Stimulated activated CD4-positive, alpha-beta T cell treated with anti-CD3 and anti-CD28 coated beads, Interleukin-15, amount 100 ng/mL, for 1 hour (primary cell): ENCODE measurements at regions not wholly inside any gene's neighbourhood (a gene's known extent, or its start where the extent isn't known, plus 50 kb on each side); places are given as distances from the start of the nearest gene placed in this dataset.
"Not testable (repeated sequence)": the region's sequence is repeated elsewhere in the genome, so short reads cannot be mapped to it uniquely, and the experiment has no call there.

ENCODE experiments used
- DNase-seq, 2 donors: peaks; one replicate each; pipeline ENCODE4 v3.0.0-alpha.2; 2020; ENCODE audit warnings: low read depth in 1 of 2, low spot score in 1 of 2

DNA sequence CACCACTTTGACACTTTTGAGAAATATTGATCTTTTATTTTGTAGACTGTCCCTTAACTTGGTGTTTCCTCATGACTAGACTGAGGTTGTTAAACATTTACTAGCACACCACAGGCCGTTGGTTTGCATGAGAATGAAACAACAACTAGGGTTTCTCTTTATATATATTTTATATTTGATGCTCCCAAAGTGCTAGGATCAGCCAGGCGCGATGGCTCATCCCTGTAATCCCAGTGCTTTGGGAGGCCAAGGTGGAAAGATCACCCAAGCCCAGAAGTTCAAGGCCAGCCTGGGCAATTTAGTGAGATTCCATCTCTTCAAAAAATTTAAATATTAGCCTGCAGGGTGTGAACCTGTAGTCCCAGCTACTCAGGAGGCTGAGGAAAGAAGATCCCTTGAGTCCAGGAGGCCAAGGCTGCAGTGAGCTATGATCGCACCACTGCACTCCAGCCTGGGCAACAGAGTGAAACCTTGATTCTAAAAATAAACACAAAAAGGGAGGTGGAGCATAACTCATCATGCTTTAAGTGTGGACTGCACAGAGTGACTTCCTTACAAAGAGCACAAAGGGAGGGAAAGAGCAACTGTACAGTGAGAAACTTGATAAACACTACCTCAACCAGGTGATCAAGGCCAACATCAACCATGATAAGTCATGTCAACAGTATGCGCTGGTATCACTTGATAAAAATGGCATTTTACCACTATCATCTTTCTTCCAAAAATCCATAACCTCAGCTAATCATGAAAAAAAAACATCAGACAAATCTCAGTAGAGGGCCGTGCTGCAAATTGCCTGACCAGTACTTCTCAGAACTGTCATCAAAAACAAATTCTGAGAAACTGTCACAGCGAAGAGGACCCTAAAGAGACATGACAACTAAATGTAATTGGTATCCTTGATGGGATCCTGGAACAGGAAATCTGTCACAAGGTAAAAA, 72.8 kb upstream of the ATF7IP2 start:
- no peak for DNase-seq

DNA sequence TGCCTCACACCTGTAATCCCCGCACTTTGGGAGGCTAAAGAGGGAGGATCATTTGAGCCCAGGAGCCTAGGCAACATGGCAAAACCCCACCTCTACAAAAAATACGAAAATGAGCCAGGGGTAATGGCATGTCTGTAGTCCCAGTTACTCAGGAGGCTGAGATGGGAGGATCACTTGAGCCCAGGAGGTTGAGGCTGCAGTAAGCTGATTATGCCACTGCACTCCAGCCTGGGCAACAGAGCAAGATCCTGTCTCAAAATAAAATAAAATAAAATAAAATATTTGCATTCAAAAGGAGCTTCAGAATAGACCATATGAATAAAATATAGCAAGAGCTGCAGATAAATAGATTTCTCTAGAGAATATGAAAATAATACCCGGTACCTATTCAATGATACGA, 71.5 kb upstream of the ATF7IP2 start:
- no peak for DNase-seq

DNA sequence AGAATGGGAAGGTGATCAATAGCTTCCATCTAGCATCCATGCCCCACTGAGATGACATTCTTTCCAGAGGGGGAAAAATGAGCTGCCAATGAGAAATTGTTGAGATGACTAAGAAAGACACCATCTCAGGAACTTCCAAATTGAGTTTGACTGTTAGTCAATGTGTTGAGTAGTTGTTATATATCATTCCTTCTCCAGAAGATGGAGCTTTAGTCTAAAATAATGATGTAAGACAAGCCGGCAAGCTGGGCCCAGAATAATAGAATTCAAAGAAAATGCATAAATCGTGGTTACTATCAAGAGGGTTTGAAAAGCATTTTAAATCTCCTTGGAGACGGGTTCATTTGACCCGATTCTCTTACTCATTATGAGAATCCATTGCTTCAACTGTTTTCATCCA, 71.0 kb upstream of the ATF7IP2 start:
- no peak for DNase-seq

DNA sequence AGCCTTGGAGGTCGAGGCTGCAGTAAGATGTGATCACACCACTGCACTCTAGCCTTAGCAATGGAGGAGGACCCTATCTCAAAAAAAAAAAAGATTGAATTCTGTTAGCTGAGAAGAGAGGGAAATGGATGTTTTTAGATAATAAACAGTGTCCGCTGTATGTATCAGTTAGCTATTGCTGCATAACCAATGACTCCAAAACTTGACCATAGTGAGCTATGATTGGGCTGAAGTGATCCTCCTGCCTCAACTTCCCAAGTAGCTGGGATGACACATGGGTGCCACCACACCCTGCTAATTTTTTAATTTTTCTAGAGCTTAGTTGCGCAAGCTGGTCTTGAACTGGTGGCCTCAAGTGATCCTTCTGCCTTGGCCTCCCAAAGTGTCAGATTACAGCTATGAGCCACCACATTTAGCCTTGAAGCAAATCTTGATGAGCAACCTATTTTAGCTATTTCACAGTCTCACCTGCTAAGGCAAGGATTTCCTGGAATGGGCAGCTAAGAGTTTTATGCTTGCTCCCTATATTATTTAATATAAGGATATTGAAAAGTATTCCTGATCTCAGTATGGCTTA, 68.3 kb upstream of the ATF7IP2 start:
- DNase-seq = no peak

DNA sequence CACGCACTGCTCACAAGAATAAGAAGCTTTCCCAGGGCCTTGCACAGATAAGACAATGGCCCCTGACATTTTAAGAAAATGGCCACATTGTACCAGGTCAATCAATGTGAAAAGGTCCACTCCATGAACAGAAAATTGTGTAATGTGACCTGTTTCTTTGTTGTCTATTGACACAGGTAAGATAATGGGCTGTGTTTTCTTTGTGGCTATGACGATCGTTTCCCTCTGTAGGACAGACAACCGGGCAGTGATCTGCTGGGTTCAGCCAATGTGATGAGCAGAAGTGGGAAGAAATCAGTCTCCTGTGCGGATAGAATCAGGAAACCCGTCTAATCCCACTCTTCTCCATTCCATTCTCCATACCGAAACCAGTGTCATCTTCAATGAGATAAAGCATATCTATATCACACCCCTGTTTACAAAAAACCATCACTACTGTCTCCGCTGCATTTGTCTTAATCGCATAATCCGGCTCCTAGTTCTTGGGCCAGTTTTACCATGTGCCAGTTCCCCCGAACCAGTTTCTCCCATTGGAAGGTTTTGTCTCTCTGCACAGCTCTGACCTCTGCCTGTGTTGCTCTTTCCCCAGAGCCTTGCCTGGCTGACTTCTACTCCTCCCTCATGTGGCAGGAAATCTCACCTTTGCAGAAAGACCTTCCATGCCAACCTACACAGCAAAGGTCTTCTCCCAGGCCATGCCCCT, 66.9 kb upstream of the ATF7IP2 start:
- no peak for DNase-seq

DNA sequence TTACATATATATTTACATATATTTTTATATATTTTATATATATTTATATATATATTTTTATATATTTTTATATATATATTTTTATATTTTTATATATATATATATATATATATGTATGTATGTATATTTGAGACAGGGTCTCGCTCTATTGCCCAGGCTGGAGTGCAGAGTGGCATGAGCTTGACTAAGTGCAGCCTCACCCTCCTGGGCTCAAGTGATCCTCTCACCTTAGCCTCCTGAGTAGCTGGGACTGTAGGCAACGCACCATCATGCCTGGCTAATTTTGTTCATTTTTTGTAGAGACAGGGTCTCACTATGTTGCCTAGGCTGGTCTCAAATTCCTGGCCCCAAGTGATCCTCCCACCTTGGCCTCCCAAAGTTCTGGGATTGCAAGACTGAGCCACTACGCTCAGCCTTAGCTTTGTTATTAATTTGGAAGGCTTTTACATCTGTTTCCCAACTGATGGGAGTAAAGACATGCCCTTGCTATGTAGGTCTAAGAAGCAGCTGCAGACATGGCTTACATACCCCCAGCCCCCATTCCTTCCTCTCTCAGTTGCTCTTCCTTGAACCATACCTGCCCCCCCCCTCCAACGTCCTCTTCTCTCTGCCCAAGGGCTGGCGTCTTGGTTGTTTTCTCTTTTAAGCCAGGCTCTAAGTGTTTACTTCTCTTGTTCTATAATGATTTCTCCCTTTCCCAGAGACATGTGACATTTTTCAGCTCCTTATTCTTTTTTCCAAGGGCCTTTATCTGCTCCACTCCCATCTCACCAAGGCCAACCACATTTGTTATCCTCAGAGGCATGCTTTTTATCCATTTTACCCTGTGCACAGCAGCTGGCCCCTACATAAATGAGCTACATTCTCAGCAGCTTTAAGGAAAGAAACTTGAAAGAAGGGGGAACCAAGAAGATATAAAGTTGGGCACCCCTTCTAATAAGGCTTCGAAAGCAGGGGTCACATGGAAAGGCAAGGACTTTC, 64.2 kb upstream of the ATF7IP2 start:
- DNase-seq = no peak

DNA sequence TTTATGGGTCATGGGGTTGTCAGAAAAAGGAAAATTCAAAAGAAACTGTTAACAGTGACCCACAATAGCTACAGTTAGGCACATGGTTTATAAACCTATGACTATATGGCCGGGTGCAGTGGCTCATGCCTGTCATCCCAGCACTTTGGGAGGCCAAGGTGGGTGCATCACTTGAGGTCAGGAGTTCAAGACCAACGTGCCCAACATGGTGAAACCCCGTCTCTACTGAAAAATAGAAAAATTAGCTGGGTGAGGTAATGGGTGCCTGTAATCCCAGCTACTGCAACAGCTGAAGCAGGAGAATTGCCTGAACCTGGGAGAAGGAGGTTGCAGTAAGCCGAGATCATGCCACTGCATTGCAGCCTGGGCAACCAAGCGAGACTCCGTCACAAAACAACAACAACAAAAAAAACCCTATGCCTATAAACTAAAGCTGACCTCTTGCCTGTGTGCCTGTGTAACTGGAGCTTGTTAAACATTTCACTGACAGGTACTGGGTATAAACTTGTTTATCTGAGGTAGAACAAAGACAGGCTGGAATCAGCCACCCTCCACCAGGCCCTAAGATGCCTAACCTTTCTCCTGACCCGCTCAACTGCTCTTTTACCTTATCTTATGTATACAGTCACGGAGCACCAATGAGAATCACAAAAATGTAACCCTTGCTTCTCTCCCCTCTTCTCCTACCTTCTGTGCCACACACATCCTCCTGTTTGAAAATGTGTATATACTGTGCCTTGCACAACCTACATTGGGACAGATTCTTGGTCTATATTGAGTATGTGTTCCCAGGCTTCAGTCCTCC, 62.9 kb upstream of the ATF7IP2 start:
- no peak for DNase-seq

DNA sequence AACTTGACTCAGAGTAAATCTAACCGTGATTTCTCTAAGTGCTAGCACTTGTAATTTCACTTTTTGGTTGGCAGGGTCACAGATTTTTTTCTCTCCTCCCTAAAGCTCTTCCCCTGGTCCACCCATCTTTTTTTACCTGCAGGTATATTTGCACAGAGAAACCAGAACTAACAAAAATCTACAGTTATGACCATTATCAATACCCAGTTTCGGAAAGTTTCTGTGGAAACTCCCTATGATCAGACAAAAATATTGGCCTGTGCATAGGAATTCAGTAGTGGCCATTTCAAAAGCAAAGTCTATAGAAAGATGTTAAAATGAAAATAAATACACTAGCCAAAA, 62.4 kb upstream of the ATF7IP2 start:
- DNase-seq = no peak

DNA sequence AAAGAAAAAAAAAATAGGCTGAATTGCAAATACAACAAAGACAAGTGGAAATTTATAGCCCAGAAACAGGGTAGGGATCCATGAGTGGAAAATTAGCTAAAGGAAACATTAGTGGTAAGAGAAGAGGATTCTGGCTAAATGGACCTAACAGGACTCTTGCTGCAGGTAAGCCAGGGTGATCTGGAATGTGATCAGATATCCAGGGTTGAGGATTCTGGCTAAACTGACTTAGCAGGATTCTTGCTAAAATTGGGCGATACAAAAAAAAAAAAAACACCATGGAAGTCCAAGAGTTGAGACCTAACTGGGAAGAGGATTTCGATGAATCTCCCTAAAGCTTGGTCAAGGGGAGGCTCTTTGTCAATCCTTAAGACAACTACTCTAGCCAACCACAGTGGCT, 61.7 kb upstream of the ATF7IP2 start:
- DNase-seq = no peak

DNA sequence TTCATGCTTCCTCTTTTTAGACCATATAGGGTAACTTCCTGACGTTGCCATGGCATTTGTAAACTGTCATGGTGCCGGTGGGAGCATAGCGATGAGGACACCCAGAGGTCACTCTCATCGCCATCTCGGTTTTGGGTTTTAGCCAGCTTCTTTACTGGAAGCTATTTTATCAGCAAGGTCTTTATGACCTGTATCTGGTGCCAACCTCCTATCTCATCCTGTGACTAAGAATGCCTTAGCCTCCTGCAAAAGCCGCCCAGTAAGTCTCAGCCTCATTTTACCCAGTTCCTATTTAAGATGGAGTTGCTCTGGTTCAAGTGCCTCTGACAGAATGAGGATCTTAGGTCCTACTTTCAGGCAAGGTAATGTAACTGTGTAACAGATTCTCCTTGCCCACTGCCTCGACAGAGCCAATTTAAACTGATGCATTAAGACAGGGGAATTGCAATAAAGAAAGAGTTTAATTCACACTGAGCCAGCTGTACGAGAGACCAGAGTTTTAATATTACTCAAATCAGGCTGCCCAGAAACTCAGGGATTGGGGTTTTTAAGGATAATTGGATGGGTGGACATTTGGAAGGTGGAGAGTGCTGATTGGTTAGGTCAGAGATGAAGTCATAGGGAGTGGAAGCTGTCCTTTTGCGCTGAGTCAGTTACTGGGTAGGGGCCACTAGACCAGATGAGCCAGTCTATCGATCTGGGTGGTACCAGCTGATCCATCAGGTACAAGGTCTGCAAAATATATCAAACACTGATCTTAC, 59.9 kb upstream of the ATF7IP2 start:
- DNase-seq = no peak

DNA sequence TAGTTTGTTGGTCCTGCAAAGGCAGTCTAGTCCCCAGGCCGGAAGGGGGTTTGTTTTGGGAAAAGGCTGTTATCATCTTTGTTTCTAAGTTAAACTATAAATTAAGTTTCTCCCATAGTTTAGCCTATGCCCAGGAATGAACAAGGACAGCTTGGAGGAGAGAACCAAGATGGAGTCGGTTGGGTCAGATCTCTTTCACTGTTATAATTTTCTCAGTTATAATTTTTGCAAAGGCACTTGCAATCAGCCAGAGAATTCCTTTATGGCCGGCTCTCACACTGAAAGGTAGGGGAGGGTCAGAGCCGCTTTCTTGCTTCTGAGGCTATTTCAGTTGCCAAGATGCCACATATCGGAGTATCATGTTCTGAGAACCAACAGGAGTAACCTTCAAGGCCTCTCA, 59.2 kb upstream of the ATF7IP2 start:
- DNase-seq = no peak

DNA sequence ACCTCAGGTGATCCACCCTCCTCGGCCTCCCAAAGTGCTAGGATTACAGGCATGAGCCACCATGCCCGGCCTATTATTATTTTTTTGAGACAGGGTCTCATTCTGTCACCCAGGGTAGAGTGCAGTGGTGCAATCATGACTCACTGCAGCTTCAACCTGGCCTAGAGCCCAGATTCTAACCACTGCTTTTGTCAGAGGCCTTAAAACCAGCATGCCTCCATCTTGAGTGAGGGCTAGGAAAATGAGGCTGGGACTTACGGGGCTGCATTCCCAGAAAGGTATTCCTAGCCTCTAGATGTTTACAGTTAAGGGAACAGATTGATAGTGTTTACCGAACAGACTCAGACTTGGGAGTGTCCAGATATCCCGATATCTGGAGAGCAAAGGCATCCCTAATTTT, 57.6 kb upstream of the ATF7IP2 start:
- not testable (repeated sequence) for DNase-seq

DNA sequence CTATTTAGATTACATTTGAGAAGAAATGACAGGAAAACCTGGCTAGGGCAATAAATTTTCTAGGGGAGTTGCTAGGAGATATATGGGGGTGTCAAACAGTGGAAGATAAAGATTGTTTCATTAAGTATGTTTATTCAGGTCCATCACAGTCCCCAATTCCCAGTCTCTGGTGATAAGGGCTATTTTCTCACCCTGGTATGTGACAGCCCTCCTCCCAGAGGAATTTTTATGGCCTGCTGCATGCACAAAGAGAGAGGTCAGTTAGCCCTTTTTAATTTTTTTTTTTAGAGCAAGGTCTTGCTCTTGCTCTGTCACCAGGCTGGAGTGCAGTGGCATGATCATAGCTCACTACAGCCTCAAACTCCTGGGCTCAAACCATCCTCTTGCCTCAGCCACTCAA, 53.6 kb upstream of the ATF7IP2 start:
- no peak for DNase-seq

DNA sequence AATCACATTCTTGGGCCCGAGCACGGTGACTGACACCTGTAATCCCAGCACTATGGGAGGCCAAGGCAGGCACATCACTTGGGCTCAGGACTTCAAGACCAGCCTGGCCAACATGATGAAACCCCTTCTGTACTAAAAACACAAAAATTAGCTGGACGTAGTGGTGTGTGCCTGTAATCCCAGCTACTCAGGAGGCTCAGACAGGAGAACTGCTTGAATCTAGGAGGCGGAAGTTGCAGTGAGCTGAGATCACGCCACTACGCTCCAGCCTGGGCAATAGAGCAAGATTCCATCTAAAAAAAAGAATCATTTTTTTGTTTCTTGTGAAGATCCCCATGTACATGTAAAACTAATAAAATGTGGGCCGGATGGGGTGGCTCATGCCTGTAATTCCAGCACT, 53.1 kb upstream of the ATF7IP2 start:
- no peak for DNase-seq

DNA sequence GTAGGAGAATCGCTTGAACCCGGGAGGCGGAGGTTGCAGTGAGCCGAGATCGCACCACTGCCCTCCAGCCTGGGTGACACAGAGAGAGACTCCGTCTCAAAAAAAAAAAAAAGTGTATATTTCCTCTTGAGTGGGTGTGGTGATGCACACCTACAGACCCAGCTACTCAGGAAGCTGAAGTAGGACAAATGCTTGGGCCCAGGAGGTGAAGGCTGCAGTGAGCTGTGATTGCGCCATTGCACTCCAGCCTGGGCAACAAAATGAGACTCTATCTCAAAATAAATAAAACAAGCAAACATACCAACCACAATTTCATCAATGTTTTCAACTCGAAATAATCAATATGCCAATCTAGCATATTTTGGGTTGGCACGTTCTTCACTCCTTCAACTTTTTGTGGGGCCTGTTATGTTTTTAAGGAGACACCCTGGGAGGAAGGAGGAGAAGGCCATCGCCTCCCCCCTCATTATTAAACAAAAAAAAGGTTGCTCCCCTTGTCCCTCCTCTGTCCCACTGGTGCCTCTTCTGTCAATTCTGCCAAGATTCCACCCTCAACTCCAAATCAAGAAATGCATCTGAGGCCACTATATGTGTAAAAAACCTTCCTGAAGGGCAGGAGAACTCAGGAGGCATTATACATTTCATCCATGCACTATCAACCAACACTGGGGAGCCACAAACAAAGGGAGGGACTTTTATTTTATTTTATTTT, 52.4 kb upstream of the ATF7IP2 start:
- DNase-seq = no peak

DNA sequence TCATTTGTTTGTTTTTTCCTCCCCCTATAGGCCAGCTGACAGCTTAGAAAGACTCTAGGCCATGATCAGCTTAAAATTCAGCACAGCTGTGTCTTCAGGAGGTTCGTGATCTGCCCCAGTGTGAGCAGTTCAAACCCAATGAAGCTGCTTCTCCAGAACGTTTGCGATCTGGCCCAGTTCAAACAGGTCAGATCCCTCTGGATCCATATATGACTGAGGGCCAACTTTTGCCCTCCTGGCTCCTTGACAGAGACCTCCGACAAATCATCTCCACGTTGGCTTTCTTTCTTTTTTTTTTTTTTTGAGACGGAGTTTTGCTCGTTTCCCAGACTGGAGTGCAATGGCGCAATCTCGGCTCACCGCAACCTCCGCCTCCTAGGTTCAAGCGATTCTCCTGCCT, 50.2 kb upstream of the ATF7IP2 start:
- DNase-seq = no peak
